Endothelial cell of umbilical vein (primary cell): ENCODE measurements at regions not wholly inside any gene's neighbourhood (a gene's known extent, or its start where the extent isn't known, plus 50 kb on each side); places are given as distances from the start of the nearest gene placed in this dataset.

Source experiments
- CTCF ChIP-seq, 2 donors: IDR thresholded peaks; 1 replicate in 1 of 2; 2 replicates in 1 of 2; pipeline ENCODE4 v1.5.1; 2011; ENCODE audit warnings: low read length in 2 of 2, mild to moderate bottlenecking in 2 of 2, moderate library complexity in 2 of 2, control low read depth in 1 of 2, inconsistent platforms in 1 of 2, low read depth in 1 of 2; ENCODE audit not compliant: insufficient read depth in 1 of 2; ENCODE audit errors: extremely low read depth in 1 of 2
- EZH2 ChIP-seq: IDR thresholded peaks from 2 replicates; pipeline ENCODE4 v1.6.1; 2012; ENCODE audit warnings: borderline replicate concordance, low read depth, mild to moderate bottlenecking, moderate library complexity, low read length, inconsistent platforms; ENCODE audit not compliant: severe bottlenecking
- FOS ChIP-seq: IDR thresholded peaks from 2 replicates; pipeline ENCODE4 v1.6.1; 2011; ENCODE audit warnings: mild to moderate bottlenecking, low read length, moderate library complexity, borderline replicate concordance; ENCODE audit not compliant: insufficient read depth
- GATA2 ChIP-seq: IDR thresholded peaks from 2 replicates; pipeline ENCODE4 v1.7.0; 2011; ENCODE audit warnings: low read depth, mild to moderate bottlenecking, moderate library complexity, mixed read lengths, low read length; ENCODE audit not compliant: insufficient read length, insufficient read depth
- JUN ChIP-seq: IDR thresholded peaks from 2 replicates; pipeline ENCODE4 v1.6.1; 2011; ENCODE audit warnings: borderline replicate concordance, low read depth; ENCODE audit not compliant: insufficient read length, insufficient read depth
- MYC ChIP-seq: IDR thresholded peaks from one replicate; pipeline ENCODE4 v1.6.1; 2011; ENCODE audit warnings: mild to moderate bottlenecking, low read depth, low read length
- POLR2A ChIP-seq: IDR thresholded peaks from 2 replicates; pipeline ENCODE4 v1.6.1; 2012; ENCODE audit warnings: low read depth, mild to moderate bottlenecking, control low read depth, low read length

- no peak for TF ChIP-seq GATA2
- no peak for TF ChIP-seq MYC
- no peak for TF ChIP-seq CTCF (IDR thresholded peaks at IDR 0.05; ENCODE audit: extremely low read depth in 1 of 2, insufficient read depth in 1 of 2, low read depth in 1 of 2, low read length in 2 of 2)
- no peak for TF ChIP-seq FOS
- no peak for TF ChIP-seq JUN
- no peak for TF ChIP-seq EZH2
- no peak for TF ChIP-seq POLR2A
Measured at GRCh38 chr13:46498650-46499049, 54.3 kb upstream of the LRCH1 start.
